ENCODE measurements at regions not wholly inside any gene's neighbourhood (a gene's known extent, or its start where the extent isn't known, plus 50 kb on each side); places are given as distances from the start of the nearest gene placed in this dataset.

- TF ChIP-seq CTCF (IDR thresholded peaks at IDR 0.05) (no peak), POLR2A (IDR thresholded peaks at IDR 0.05) (no peak)
Observed at GRCh38 chr12:131194166-131194565, 240.5 kb downstream of the ADGRD1 start.
